PFSK-1 (cell line): ENCODE measurements at regions not wholly inside any gene's neighbourhood (a gene's known extent, or its start where the extent isn't known, plus 50 kb on each side); places are given as distances from the start of the nearest gene placed in this dataset.

ENCODE experiments used
- FOXP2 ChIP-seq: optimal IDR thresholded peaks from 2 replicates; pipeline ENCODE3; 2011; ENCODE audit warnings: borderline replicate concordance, control low read depth, inconsistent platforms; ENCODE audit not compliant: insufficient read depth; ENCODE audit errors: extremely low read length, extremely low read depth
- POLR2AphosphoS5 ChIP-seq: IDR thresholded peaks from 2 replicates; pipeline ENCODE4 v1.6.1; 2012; ENCODE audit warnings: low read depth, mild to moderate bottlenecking, control low read depth, low read length, moderate library complexity
- REST ChIP-seq, 2 experiments: IDR thresholded peaks; 2 replicates each; pipeline versions ENCODE4 v1.6.1 to v1.8.0; 2011 to 2012; ENCODE audit warnings: low read depth in 2 of 2, low read length in 2 of 2, control low read depth in 1 of 2, inconsistent platforms in 1 of 2, mild to moderate bottlenecking in 1 of 2, moderate library complexity in 1 of 2; ENCODE audit not compliant: insufficient read depth in 1 of 2
- SIN3A ChIP-seq: IDR thresholded peaks from 2 replicates; pipeline ENCODE4 v1.6.1; 2012; ENCODE audit warnings: mild to moderate bottlenecking, low read length, moderate library complexity, borderline replicate concordance; ENCODE audit not compliant: insufficient read depth
- TAF1 ChIP-seq: IDR thresholded peaks from 2 replicates; pipeline ENCODE4 v1.6.1; 2012; ENCODE audit warnings: low read length, control low read depth, borderline replicate concordance; ENCODE audit not compliant: insufficient read depth

- TF ChIP-seq POLR2AphosphoS5 = no peak
- TF ChIP-seq FOXP2 = no peak
- TF ChIP-seq REST (IDR thresholded peaks at IDR 0.05; ENCODE audit: insufficient read depth in 1 of 2, low read depth in 2 of 2, low read length in 2 of 2) = no peak
- TF ChIP-seq TAF1 = no peak
- no peak for TF ChIP-seq SIN3A
These were observed 115.3 kb upstream of the VLDLR start for GRCh38 chr9:2506321-2506720.
